ENCODE measurements at regions not wholly inside any gene's neighbourhood (a gene's known extent, or its start where the extent isn't known, plus 50 kb on each side); places are given as distances from the start of the nearest gene placed in this dataset.

DNA sequence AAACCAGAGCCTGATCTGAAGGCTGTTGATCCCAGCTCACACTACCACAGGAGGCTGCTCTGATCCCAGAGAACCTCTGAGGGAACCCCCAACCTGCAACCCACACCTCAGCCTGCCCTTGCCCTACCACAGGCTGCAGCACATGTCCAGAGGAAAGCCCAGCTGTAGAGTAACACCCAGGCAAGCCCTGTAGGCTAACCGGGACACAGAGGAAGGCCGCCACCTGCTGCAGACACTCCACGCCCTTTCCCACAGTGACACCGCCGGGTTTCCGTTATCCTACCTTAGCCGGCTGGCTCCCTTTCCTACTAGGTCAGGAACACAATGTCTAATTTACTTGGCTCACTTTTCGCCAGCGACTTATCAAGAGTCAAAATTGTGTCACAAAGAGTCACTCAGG is 266.7 kb upstream of the KLHL29 start:
- H3K27me3 ChIP-seq (ENCODE audit: control insufficient read depth, insufficient read depth, low read length), result no peaks in the 10 kb centered on the region
- H3K4me3 ChIP-seq (ENCODE audit: insufficient read depth, low read depth, low read length), result no peak overlapping the region
- no peak for DNase-seq
- H3K36me3 ChIP-seq (replicated peaks; ENCODE audit: control insufficient read depth, insufficient read depth, low read length), result no peaks in the 10 kb centered on the region

DNA sequence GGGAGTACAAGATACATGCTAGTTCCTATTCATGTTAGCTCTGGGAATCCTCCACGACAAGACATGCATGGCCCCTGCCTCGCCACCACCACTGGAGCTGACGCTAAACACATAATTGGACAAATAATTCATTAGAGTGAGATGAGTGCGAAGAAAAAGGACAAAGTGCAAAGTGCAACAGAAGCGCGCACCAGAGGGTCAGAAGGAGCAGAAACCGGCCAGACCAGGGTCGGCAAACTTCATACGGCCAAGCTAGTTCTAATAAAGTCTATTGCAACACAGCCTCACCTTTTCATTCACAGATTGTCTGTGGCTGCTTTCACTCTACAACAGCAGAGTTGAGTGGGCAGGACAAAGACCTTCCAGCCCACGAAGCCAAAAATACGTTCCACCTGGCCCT is 266.1 kb upstream of the KLHL29 start:
- Histone ChIP-seq H3K4me3 (ENCODE audit: insufficient read depth, low read depth, low read length) (no peak overlapping the region), H3K27me3 (ENCODE audit: control insufficient read depth, insufficient read depth, low read length) (no peaks in the 10 kb centered on the region), H3K36me3 (replicated peaks; ENCODE audit: control insufficient read depth, insufficient read depth, low read length) (no peaks in the 10 kb centered on the region)
- DNase-seq, result no peak

DNA sequence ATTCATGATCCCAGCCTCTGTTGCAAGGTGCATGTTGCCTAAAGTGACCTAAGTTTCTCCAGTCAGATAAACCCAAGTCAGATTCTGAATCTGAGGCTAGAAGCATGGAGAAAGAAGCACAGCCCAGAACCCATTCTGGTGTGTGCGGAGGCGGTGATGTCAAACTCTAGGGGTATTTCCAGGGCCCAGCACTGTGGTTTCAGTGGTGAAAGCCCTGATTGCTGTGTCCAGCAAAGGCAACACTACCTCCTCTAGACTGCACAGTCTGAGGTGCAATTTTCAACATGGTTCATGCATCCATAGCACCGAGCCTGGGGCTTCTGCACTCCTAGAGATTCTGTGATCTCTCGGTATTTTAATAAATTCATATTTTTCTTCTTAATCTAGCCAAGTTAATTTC is 264.8 kb upstream of the KLHL29 start:
- DNase-seq, result no peak
- H3K27me3 ChIP-seq (ENCODE audit: control insufficient read depth, insufficient read depth, low read length), result no peaks in the 10 kb centered on the region

DNA sequence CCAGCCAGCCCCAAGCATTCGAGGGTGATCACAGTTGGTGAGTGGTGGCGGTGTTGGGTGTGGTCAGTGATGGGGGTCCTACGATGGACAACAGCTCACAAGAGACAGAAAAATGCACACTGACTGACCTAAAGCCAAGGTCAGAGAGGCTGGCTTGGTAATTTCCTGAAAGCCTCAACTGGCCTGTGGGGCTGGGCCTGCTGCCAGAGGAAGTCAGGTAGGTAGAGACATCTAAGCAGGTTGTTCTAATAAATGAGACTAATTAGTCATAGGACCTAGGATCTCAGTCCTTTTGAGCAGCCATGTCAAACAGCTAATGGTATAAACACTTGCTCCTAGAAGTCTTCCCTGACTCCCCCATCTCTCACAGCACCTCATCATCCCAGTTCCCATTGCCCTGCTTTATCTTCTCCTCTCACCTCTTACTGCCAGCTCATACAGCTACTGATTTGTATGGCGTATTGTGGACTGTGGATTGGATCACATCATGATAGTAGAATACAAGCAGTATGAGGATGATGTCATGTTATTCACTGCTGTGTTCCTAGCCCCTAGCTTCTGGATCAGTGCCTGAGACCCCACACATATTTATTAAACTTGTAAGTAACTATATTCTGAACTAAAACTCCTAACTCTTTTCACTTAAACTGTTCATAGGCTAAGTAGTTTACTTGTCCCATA is 262.9 kb upstream of the KLHL29 start:
- no peaks in the 10 kb centered on the region for H3K36me3 ChIP-seq (replicated peaks; ENCODE audit: control insufficient read depth, insufficient read depth, low read length)
- H3K4me3 ChIP-seq (ENCODE audit: insufficient read depth, low read depth, low read length), result no peak overlapping the region
- DNase-seq, result no peak
- H3K27me3 ChIP-seq (ENCODE audit: control insufficient read depth, insufficient read depth, low read length), result no peaks in the 10 kb centered on the region

More for the DNA sequence above, 264.8 kb upstream of the KLHL29 start:
- Histone ChIP-seq H3K4me3 (ENCODE audit: insufficient read depth, low read depth, low read length) (no peak overlapping the region), H3K36me3 (replicated peaks; ENCODE audit: control insufficient read depth, insufficient read depth, low read length) (no peaks in the 10 kb centered on the region)

DNA sequence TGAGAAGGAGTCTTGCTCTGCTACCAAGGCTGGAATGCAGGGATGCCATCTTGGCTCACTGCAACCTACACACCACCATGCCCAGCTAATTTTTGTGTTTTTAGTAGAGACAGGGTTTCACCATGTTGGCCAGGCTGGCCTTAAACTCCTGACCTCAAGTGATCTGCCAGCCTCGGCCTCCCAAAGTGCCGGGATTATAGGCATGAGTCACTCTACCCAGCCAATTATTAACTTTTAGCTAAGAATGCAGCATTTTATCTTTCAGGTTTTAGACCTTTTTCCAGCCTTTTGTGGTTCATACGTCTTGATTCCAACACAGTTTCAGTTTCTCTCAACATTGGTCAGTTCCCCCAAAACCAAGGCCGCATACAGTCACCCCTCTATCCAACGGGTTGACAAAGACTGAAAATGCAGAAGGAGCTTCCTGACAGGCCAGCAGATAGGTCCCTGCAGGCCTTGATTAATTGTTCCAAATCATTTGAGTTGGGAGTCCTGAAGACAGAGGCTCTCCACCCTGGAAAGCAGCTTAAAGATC is 262.2 kb upstream of the KLHL29 start:
- no peak for DNase-seq
- Histone ChIP-seq H3K4me3 (ENCODE audit: insufficient read depth, low read depth, low read length) (no peak overlapping the region), H3K36me3 (replicated peaks; ENCODE audit: control insufficient read depth, insufficient read depth, low read length) (no peaks in the 10 kb centered on the region), H3K27me3 (ENCODE audit: control insufficient read depth, insufficient read depth, low read length) (no peaks in the 10 kb centered on the region)

DNA sequence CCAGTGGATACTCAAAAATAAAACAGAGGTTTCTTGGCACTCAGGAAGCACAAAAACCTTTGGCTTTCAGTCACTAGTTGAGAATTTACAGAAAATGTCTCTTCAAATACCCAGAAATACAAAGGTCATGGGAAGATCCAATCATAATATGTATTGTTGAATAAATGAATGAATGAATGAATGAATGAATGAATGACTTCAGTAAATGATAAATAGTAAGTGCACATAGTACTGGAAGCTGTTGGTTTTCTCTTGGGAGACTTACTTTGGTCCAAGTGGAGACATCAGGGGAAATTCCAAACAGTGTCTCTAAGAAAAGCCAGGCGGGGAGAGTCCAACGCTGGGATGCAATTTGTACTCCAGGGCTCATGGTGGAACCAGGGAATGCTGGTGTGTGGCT is 261.3 kb upstream of the KLHL29 start:
- Histone ChIP-seq H3K27me3 (ENCODE audit: control insufficient read depth, insufficient read depth, low read length) (no peaks in the 10 kb centered on the region), H3K4me3 (ENCODE audit: insufficient read depth, low read depth, low read length) (no peak overlapping the region), H3K36me3 (replicated peaks; ENCODE audit: control insufficient read depth, insufficient read depth, low read length) (no peaks in the 10 kb centered on the region)
- no peak for DNase-seq

DNA sequence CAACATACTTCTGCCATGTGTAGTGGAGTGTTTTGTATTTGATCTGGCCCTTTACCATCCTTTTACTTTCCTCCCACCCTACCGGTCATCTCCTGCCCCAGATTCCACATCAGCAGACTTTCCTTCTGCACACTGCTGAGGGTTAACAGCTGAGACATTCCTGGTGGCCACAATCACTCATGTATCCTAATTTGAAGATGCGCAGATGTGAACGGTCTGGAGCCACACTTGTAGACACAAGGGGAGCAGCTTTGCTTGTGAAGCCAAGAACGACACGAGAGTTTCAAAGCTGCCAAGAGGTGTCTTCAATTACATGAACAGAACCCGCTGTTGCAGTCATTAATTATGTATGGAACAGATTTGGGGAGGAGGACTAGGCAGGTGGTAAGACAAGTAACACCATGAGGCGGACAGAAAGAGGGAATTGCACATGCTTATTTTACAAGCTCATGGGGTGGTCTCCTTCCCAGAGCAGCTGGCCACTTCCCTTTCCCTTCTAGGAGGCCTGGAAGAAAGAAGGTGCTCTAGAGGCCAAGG is 260.7 kb upstream of the KLHL29 start:
- Histone ChIP-seq H3K36me3 (replicated peaks; ENCODE audit: control insufficient read depth, insufficient read depth, low read length) (no peaks in the 10 kb centered on the region), H3K4me3 (ENCODE audit: insufficient read depth, low read depth, low read length) (no peak overlapping the region), H3K27me3 (ENCODE audit: control insufficient read depth, insufficient read depth, low read length) (no peaks in the 10 kb centered on the region)
- no peak for DNase-seq

DNA sequence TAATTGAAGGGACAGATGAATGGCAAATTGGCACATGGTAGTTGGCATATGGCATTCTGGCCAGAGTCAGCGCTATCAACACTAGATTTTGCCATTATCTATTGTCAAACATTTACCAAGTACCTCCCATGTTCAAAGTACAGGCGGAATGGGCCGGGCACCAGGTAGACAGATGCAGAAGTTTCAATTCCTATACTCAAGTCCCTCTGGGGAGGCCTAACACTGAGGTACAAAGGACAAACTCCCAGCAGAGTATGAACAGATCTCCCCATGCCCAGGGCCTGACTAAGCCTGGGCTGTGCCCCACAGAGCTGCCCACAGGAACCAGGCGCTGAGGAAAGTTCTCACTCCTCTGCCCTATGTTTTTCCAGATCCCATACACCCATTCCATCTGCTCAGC is 257.5 kb upstream of the KLHL29 start:
- Histone ChIP-seq H3K36me3 (replicated peaks; ENCODE audit: control insufficient read depth, insufficient read depth, low read length) (no peaks in the 10 kb centered on the region), H3K27me3 (ENCODE audit: control insufficient read depth, insufficient read depth, low read length) (no peaks in the 10 kb centered on the region), H3K4me3 (ENCODE audit: insufficient read depth, low read depth, low read length) (no peak overlapping the region)
- no peak for DNase-seq

DNA sequence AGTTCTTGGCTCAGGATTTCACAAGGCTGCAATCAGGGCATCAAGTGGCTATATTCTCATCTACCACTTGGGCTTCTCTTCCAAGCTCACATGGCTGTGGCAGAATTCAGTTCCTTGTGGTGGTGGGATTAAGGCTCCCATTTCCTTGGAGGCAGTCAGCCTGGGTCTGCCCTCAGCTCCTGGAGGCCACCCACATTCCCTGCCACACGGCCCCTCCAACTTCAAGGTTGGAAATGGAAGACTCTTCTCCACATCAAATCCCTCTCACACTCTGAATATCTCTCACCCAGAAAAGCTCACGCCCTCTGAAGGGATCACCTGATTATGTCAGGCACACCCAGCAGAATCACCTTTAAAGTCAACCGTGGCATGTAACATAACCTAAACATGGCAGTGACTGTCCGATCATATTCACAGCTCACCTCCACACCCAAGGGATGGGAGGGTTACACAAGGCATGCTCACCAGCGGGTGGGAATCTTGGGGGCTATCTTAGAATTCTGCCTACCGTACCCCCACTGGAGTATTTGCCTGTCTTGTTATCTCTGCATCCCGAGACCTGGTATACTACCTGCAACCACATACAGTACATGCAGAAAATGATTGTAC is 256.2 kb upstream of the KLHL29 start:
- Histone ChIP-seq H3K27me3 (ENCODE audit: control insufficient read depth, insufficient read depth, low read length) (no peaks in the 10 kb centered on the region), H3K36me3 (replicated peaks; ENCODE audit: control insufficient read depth, insufficient read depth, low read length) (no peaks in the 10 kb centered on the region), H3K4me3 (ENCODE audit: insufficient read depth, low read depth, low read length) (no peak overlapping the region)
- no peak for DNase-seq

DNA sequence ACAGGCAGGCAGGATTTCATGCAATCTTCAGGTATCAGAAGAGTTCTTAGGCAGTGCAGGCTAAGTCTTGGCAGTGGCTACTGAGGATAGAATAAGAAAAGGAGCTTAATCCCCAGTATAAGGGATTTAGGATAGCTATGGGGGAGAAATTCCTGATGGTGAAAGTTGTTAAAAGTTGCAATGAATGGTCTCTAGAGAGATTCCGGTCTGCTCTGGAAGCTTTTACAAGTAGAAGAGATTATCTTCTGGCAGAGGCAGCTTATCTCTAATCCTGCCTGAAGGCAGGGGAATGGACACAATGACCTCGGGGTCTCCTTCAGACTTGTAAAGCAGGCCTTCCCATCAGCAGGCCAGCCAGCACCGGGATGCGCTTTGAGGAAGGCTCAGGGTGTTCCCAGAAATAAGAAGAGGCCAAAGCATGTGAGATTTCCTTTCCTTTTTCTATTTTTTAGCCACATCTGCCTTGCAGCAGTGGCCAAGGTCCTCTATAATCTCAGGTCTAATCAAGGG is 253.9 kb upstream of the KLHL29 start:
- H3K27me3 ChIP-seq (ENCODE audit: control insufficient read depth, insufficient read depth, low read length), result no peaks in the 10 kb centered on the region
- H3K4me3 ChIP-seq (ENCODE audit: insufficient read depth, low read depth, low read length), result no peak overlapping the region
- no peak for DNase-seq
- no peaks in the 10 kb centered on the region for H3K36me3 ChIP-seq (replicated peaks; ENCODE audit: control insufficient read depth, insufficient read depth, low read length)

DNA sequence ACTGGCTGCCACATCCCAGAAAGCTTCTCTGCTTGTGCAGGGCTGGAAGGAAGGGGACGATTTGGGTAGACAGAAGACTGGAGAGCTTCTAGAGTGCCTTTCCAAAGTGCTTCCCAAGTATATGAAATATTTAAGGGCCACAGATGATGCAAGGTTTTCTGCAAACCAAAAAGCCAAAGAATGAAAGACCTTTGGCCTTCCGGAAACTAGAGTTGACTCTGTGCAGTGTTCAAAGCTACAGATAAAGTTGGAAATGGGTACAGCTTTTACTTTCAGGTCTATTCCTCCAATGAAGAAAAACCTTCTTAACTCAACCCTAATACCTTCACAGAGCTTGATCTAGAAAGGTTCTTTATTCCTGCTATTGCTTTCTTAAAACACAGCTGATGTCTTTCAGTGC is 253.0 kb upstream of the KLHL29 start:
- Histone ChIP-seq H3K27me3 (ENCODE audit: control insufficient read depth, insufficient read depth, low read length) (no peaks in the 10 kb centered on the region), H3K4me3 (ENCODE audit: insufficient read depth, low read depth, low read length) (no peak overlapping the region), H3K36me3 (replicated peaks; ENCODE audit: control insufficient read depth, insufficient read depth, low read length) (no peaks in the 10 kb centered on the region)
- DNase-seq, result no peak

DNA sequence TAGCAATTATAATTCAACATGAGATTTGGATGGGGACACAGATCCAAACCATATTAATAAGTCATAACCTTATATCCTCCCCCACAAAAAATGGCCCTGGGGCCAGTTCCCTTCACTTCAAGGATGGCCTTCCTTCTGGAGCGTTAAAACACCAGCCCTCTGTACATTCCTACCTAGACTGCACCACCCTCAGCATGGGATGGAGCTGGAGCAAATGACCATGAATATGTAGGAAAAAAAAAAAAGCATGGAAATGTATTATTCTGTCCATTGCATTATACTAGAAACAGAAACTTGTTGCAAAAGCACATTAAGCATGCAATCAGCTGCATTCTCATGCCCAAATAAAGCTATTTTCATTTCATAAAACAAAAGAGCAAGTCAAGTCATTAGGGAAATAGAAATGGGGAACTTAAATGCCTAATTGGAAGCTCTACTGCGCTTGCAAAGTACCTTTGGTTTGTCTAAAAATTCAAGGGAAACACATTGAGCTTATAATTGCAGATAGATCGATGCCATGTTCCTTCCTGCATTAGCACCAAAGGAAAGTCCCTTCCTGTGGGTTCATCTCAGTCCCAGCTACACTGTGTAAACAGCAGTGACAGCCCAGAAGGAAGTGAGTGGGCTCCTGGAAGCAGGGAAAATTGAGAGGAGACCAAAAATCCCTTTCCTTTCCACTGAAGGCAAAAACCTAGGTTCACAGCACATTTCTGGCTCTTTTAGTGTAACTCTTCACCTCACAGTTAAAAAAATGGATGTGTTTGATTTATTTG is 252.0 kb upstream of the KLHL29 start:
- DNase-seq, result no peak
- H3K4me3 ChIP-seq (ENCODE audit: insufficient read depth, low read depth, low read length), result no peak overlapping the region

DNA sequence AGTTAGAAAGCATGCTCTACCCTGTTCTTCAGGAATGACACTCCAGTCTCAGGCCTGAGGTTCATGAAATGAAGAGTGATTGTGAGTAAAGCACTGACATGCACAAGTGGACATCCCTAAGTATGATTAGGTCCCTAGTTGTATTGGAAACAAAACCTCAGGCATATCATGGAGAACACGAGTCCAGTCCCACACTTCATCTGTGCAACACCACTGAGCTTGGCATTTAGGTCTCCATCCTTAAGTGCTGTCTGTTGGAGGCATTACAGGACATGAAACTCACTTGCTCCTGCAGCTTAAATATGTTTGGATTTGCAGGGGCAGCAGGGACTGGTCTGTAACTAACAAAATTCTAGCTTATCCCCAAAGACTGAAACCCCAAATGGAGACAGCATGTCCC is 250.3 kb upstream of the KLHL29 start:
- no peaks in the 10 kb centered on the region for H3K27me3 ChIP-seq (ENCODE audit: control insufficient read depth, insufficient read depth, low read length)

More for the DNA sequence above, 252.0 kb upstream of the KLHL29 start:
- Histone ChIP-seq H3K36me3 (replicated peaks; ENCODE audit: control insufficient read depth, insufficient read depth, low read length) (no peaks in the 10 kb centered on the region), H3K27me3 (ENCODE audit: control insufficient read depth, insufficient read depth, low read length) (no peaks in the 10 kb centered on the region)

DNA sequence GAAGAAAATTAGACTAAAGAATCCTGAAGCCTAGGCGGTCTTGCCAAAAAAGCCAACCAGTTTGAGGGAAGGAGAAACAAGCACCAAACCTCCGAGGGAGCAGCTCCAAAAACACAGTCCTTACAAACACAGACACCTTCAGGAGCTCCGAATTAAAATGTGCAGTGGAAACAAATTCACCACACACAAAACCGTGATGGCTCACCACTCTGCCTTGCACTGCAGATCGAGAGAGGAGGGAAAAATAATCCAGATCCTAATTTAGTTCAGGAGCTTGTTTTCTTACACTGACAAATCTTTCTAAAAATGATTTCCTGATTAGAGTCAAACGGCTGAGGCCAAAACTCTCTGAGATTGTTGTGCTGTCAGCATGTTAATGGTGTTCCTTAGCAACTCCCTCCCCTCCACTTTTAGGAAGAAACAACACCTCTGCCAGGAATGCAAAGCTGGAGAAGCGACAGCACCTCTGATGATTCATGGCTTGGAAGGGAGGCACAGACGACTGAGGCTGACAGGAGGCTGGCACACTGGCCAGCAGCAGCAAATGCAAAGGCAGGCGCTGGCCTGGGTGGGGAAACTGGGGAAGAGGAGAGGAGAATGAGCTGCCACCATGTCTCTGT is 249.4 kb upstream of the KLHL29 start:
- no peaks in the 10 kb centered on the region for H3K27me3 ChIP-seq (ENCODE audit: control insufficient read depth, insufficient read depth, low read length)
- peak; percentile 29 for DNase-seq
- H3K4me3 ChIP-seq (ENCODE audit: insufficient read depth, low read depth, low read length), result no peak overlapping the region
- H3K36me3 ChIP-seq (replicated peaks; ENCODE audit: control insufficient read depth, insufficient read depth, low read length), result no peaks in the 10 kb centered on the region

More for the DNA sequence above, 250.3 kb upstream of the KLHL29 start:
- DNase-seq, result no peak
- Histone ChIP-seq H3K4me3 (ENCODE audit: insufficient read depth, low read depth, low read length) (no peak overlapping the region), H3K36me3 (replicated peaks; ENCODE audit: control insufficient read depth, insufficient read depth, low read length) (no peaks in the 10 kb centered on the region)

Data from H7 (cell line).